Breast epithelium (tissue), 3 donors: ENCODE measurements at regions not wholly inside any gene's neighbourhood (a gene's known extent, or its start where the extent isn't known, plus 50 kb on each side); places are given as distances from the start of the nearest gene placed in this dataset.

ENCODE experiments used
- POLR2A ChIP-seq: fragments of 450-650 bp; IDR thresholded peaks from one replicate; pipeline ENCODE4 v1.6.1; 2016; ENCODE audit warnings: antibody characterized with exemption, mild to moderate bottlenecking, moderate library complexity
- TF ChIP-seq, protein P1 (sequence below), 3 donors: fragments of 450-650 bp; IDR thresholded peaks; one replicate each; pipeline ENCODE4 v1.5.1; 2016 to 2017; ENCODE audit warnings: antibody characterized with exemption in 3 of 3, mild to moderate bottlenecking in 3 of 3, moderate library complexity in 3 of 3

- TF ChIP-seq, protein P1, sequence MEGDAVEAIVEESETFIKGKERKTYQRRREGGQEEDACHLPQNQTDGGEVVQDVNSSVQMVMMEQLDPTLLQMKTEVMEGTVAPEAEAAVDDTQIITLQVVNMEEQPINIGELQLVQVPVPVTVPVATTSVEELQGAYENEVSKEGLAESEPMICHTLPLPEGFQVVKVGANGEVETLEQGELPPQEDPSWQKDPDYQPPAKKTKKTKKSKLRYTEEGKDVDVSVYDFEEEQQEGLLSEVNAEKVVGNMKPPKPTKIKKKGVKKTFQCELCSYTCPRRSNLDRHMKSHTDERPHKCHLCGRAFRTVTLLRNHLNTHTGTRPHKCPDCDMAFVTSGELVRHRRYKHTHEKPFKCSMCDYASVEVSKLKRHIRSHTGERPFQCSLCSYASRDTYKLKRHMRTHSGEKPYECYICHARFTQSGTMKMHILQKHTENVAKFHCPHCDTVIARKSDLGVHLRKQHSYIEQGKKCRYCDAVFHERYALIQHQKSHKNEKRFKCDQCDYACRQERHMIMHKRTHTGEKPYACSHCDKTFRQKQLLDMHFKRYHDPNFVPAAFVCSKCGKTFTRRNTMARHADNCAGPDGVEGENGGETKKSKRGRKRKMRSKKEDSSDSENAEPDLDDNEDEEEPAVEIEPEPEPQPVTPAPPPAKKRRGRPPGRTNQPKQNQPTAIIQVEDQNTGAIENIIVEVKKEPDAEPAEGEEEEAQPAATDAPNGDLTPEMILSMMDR (IDR thresholded peaks at IDR 0.05): no peak
- TF ChIP-seq POLR2A: no peak
Measured at GRCh38 chr21:35280231-35280630, 231.1 kb upstream of the RUNX1 start.
